ENCODE measurements at regions not wholly inside any gene's neighbourhood (a gene's known extent, or its start where the extent isn't known, plus 50 kb on each side); places are given as distances from the start of the nearest gene placed in this dataset.

- DNase-seq (ENCODE audit: low read depth in 4 of 4, low spot score in 2 of 4), result no peak
These were observed 84.0 kb downstream of the MYEOV start for GRCh38 chr11:69377953-69378302.

DNA sequence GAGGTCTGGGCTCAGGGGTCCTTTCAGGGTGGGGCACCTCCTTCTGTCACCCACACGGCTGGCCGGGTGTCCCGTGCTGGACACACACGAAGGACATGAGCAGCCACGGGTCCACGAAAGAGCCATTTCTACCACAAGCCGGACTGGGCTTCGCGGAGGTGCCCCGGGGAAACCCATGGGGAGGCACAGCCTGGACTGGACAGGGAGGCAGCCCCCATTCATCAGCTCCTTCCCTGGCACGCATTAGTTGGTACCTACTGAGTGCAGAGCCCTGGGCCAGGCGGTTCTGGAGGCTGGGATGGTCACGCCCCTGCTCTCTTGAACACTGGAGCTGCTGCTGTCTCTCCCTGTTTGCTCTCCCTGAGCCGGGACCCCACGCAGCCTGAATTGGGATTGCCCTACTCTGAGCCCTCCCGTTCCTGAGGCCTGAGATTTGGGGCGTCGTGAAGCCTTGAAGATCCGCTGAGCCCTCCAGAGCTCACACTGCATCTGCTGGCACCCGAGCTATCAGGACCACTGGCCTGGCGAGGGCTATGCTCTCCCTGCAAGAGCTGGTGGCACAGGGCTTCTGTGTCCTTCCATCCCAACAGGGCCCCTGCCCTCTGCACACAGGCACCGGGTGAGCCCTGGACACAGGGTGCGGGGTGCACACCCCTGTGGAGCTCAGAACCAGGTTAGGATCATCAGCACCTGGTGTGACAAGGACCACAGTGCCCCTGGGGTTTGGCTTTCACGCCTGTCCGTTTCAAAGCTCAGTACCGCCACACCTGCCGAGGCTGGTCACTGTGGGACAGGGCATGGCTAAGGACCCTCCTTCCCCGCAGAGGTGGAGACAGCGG is 84.6 kb downstream of the MYEOV start:
- no peak for DNase-seq (ENCODE audit: low read depth in 4 of 4, low spot score in 2 of 4)

- no peak for DNase-seq (ENCODE audit: low read depth in 4 of 4, low spot score in 2 of 4)
These were observed 86.5 kb downstream of the MYEOV start for GRCh38 chr11:69380451-69380901.

- no peak for DNase-seq (ENCODE audit: low read depth in 4 of 4, low spot score in 2 of 4)
These were observed 87.1 kb downstream of the MYEOV start for GRCh38 chr11:69380921-69381581.

- no peak for DNase-seq (ENCODE audit: low read depth in 4 of 4, low spot score in 2 of 4)
These were observed 87.8 kb downstream of the MYEOV start for GRCh38 chr11:69381681-69382130.

GRCh38 chr11:69382131-69383128 is 88.5 kb downstream of the MYEOV start:
- DNase-seq (ENCODE audit: low read depth in 4 of 4, low spot score in 2 of 4), result no peak

DNA sequence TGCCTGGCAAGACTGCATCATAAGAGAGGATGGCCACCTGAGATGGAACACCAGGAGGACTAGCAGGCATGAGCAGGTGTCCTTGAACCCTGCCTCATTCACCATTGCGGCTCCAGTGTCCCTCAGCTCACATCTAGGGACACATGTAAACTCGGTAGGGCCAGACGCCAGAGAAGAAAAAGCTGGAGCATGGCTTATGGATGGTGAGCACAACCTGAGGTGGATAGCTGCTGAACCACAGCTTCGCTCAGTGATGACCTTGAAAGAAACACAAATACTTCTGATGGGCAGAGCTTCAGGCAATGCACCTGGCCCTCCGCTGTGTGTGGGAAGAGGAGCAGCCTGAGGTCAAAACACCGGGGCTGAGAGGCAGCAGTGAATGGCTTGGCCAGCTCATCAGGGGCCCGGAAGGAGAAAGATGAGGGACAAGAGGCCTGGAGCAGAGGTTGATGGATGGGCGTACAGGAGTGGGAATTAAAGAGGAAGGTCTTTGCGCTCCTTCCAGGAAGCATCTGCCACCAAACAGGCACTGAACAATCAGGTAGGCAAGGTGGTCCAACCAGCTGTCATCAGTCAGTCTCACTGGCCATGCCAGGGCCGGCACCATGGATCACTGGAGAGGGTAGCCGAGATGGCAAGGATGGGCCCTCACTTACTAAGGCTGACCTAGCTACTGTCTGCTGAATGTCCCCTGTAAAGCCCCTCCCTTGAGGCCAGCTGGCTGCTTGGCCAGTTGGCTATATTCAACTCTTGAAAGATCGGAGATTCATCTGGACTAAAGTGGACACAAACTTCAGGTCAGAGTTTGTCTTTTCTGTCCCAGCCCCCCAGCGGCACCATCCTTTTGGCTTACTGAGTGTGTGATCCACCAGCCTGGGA is 89.7 kb downstream of the MYEOV start:
- no peak for DNase-seq (ENCODE audit: low read depth in 4 of 4, low spot score in 2 of 4)

GRCh38 chr11:69384251-69385143 is 90.5 kb downstream of the MYEOV start:
- DNase-seq (ENCODE audit: low read depth in 4 of 4, low spot score in 2 of 4), result no peak

DNA sequence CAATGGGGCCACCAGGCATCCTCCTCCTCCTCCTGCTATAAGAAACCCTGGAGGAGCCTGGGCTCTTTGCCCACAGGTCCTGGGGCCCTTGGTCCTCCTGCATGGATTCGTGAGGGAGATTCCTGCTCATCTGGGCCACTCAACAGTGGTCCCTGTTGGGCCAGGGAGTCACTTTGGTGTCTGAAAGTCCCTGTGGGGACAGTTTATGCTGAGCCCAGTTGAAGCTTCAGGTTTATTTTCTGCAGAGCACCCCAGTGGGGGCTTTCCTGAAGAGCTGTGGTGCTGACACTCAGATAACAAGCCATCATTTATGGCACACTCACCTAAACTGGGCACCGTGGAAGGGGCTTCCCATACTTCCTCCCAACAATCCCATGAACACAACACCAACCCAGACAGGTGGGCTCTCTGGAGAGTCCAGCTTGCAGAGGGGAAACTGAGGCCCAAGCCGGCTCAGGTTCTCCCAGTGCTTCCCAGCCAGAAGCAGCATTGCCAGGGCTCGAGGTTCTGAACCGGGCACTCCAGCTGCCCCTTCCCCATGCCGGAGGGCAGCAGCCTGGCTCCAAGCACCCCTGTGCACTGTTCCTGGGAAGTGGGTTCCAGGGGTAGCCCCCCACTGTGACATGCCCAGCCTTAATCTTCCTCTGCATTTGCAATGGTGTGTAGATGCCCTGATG is 91.3 kb downstream of the MYEOV start:
- DNase-seq (ENCODE audit: low read depth in 4 of 4, low spot score in 2 of 4), result no peak

- no peak for DNase-seq (ENCODE audit: low read depth in 4 of 4, low spot score in 2 of 4)
These were observed 92.0 kb downstream of the MYEOV start for GRCh38 chr11:69385832-69386427.

DNA sequence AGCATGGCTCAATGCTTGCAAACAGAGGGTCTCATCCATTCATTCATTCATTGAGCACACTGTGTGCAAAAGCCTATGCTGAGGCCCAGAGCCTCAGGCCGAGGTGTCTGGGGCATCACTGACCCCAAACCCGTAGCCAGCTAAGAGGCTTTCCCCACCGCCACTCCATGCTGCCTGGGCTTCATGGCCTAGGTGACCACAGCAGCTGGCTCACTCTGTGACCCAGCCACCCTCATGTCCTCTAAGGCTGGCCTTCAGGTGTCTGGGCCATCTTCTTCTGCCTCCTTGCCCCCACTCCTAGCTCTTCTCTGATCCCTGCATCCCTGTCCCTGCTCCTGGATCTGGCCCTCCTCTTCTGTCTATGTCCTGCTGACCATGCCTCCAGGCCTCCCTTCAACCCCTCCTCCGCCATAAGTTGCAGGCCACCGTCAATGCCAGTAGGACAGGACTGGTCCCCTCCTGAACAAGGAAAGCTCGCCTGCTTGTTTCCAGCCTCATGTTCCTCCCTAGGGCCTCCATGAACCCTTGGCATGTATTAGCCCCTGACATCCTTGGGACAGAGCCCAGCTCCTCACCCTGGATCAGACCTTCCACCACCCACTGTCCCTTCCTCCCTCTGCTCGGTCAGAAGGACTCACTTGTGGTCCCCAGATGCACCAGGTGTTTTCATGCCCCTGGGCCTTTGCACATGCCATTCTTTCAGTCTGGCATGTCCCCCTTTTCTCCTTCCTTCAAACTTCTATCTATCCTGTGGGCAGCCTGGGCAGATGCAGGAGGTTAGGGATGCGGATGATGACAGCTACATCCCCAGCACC is 92.8 kb downstream of the MYEOV start:
- no peak for DNase-seq (ENCODE audit: low read depth in 4 of 4, low spot score in 2 of 4)

- DNase-seq (ENCODE audit: low read depth in 4 of 4, low spot score in 2 of 4), result no peak
These were observed 93.5 kb downstream of the MYEOV start for GRCh38 chr11:69387409-69387885.

- DNase-seq (ENCODE audit: low read depth in 4 of 4, low spot score in 2 of 4), result no peak
These were observed 93.3 kb upstream of the LINC01488 start for GRCh38 chr11:69388210-69388609.

DNA sequence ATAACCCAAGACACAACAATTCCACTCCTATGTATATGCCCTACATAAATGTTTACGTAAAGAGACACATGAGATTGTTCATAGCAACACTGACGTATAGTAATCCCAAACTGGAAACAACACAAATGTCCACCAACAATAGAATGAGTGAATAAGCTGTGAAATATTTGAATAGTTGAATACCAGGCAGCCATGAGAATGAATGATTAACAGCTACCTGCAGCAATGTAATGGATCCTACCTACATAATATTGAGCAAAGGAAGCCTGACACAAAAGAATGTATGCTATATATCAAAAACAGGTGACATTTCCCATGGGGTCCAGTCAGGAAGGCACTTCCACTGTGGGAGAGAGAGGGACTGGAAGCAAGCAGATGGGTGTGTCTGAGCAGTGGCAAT is 92.8 kb upstream of the LINC01488 start:
- no peak for DNase-seq (ENCODE audit: low read depth in 4 of 4, low spot score in 2 of 4)

- no peak for DNase-seq (ENCODE audit: low read depth in 4 of 4, low spot score in 2 of 4)
These were observed 90.9 kb upstream of the LINC01488 start for GRCh38 chr11:69390561-69390960.

DNA sequence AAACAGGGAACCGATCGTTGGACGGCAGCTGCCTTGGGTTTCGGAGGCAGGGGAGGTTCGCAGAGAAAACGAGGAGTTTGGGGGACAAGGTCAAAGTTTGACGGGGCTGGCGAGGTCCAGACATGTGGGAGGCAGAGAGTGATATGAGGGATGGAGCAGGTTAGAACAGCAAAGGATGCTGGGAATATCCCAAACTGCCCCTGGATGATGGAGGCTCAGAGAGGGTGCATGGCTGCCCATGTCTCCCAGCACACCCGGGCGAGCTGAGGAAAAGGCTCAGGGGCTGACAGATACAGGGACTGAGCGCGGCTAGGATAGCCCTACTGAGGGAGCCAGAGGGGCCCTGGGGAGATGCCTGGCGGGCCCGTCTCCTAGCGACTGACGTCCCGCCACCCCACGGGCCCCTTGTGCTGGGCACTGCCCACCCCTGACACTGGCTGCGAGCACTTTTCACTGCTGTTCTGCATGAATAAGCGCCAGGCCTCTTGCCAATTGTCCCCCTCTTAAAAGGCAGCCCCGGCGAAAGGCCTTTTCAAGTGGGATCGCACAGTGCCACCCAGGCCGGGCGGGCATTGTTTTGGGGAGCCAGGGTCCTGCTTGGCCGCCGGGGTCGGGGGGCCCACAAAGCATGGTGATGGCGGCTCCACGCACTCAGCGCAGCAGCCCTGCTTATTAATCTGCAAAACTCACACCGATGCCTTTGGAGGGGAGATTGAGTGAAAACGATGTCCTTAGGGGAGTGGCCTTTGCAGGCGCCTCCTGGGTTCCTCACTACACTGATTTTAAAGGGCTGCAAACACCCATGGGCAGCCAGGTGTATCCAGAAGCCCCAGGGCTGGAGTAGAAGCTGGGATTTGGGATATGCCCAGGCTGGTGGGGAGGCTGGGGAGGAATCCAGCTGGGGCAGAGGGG is 90.0 kb upstream of the LINC01488 start:
- no peak for DNase-seq (ENCODE audit: low read depth in 4 of 4, low spot score in 2 of 4)
